MG63 (cell line): ENCODE measurements at regions not wholly inside any gene's neighbourhood (a gene's known extent, or its start where the extent isn't known, plus 50 kb on each side); places are given as distances from the start of the nearest gene placed in this dataset.
"Not testable (repeated sequence)": the region's sequence is repeated elsewhere in the genome, so short reads cannot be mapped to it uniquely, and the experiment has no call there.

Source experiments
- DNase-seq: peaks from one replicate; pipeline ENCODE4 v3.0.0-alpha.2; 2020
- H3K27me3 ChIP-seq: fragments of 250-450 bp; sonication (Bioruptor Pico); 2 replicates; pipeline ENCODE4 v1.5.1; 2020; ENCODE audit warnings: mild to moderate bottlenecking, moderate library complexity
- H3K36me3 ChIP-seq: fragments of 250-450 bp; sonication (Bioruptor Pico); 2 replicates; pipeline ENCODE4 v1.5.1; 2020; ENCODE audit warnings: mild to moderate bottlenecking, moderate library complexity
- H3K4me3 ChIP-seq: fragments of 250-450 bp; sonication (Bioruptor Pico); 2 replicates; pipeline ENCODE4 v1.5.1; 2020; ENCODE audit warnings: mild to moderate bottlenecking, moderate library complexity
- H3K9me3 ChIP-seq: fragments of 250-450 bp; sonication (Bioruptor Pico); 2 replicates; pipeline ENCODE4 v1.5.1; 2020; ENCODE audit warnings: mild to moderate bottlenecking, moderate library complexity

- Histone ChIP-seq H3K9me3 (no peaks in the 10 kb centered on the region), H3K27me3 (no peaks in the 10 kb centered on the region), H3K36me3 (no peaks in the 10 kb centered on the region), H3K4me3 (no peak overlapping the region)
- no peak for DNase-seq
Measured at GRCh38 chr1:220942278-220942677, 63.0 kb downstream of the HLX start.

GRCh38 chr1:220942914-220943313 is 63.7 kb downstream of the HLX start:
- H3K9me3 ChIP-seq, DNase-seq, H3K4me3 ChIP-seq, H3K27me3 ChIP-seq, H3K36me3 ChIP-seq: not testable (repeated sequence)

- Histone ChIP-seq H3K27me3 (no peaks in the 10 kb centered on the region), H3K4me3 (no peak overlapping the region), H3K9me3 (peaks cover 4% of the 10 kb centered on the region; the same call in 1 of the 2 replicates), H3K36me3 (no peaks in the 10 kb centered on the region)
- no peak for DNase-seq
Measured at GRCh38 chr1:220943319-220943996, 64.2 kb downstream of the HLX start.

GRCh38 chr1:220950576-220950975 is 71.3 kb downstream of the HLX start:
- H3K36me3 ChIP-seq: no peaks in the 10 kb centered on the region
- H3K27me3 ChIP-seq: no peaks in the 10 kb centered on the region
- H3K9me3 ChIP-seq: peaks cover 22% of the 10 kb centered on the region
- no peak overlapping the region for H3K4me3 ChIP-seq
- DNase-seq: no peak

- DNase-seq: no peak
- Histone ChIP-seq H3K4me3 (no peak overlapping the region), H3K27me3 (no peaks in the 10 kb centered on the region), H3K36me3 (no peaks in the 10 kb centered on the region), H3K9me3 (peaks cover 18% of the 10 kb centered on the region)
Measured at GRCh38 chr1:220952961-220953643, 73.9 kb downstream of the HLX start.

- no peak for DNase-seq
- H3K27me3 ChIP-seq: no peaks in the 10 kb centered on the region
- H3K9me3 ChIP-seq: peaks cover 18% of the 10 kb centered on the region
- no peaks in the 10 kb centered on the region for H3K36me3 ChIP-seq
- H3K4me3 ChIP-seq: no peak overlapping the region
Measured at GRCh38 chr1:220954321-220955075, 75.3 kb downstream of the HLX start.

GRCh38 chr1:220955116-220955515 is 75.9 kb downstream of the HLX start:
- H3K36me3 ChIP-seq: no peaks in the 10 kb centered on the region
- H3K27me3 ChIP-seq: no peaks in the 10 kb centered on the region
- DNase-seq: no peak
- peaks cover 16% of the 10 kb centered on the region for H3K9me3 ChIP-seq
- no peak overlapping the region for H3K4me3 ChIP-seq

- Histone ChIP-seq H3K27me3 (no peaks in the 10 kb centered on the region), H3K4me3 (no peak overlapping the region), H3K36me3 (no peaks in the 10 kb centered on the region), H3K9me3 (peaks cover 2% of the 10 kb centered on the region; the same call in 1 of the 2 replicates)
- no peak for DNase-seq
Measured at GRCh38 chr1:220956501-220957232, 77.4 kb downstream of the HLX start.

- Histone ChIP-seq H3K9me3 (0 out of 2 replicates have a peak, but pooled peaks cover 2% of the 10 kb centered on the region), H3K36me3 (no peaks in the 10 kb centered on the region), H3K4me3 (no peak overlapping the region), H3K27me3 (no peaks in the 10 kb centered on the region)
- peak; percentile 66 for DNase-seq
Measured at GRCh38 chr1:220957233-220957605, 78.0 kb downstream of the HLX start.

GRCh38 chr1:220958234-220958633 is 79.0 kb downstream of the HLX start:
- H3K9me3 ChIP-seq: no peaks in the 10 kb centered on the region
- no peaks in the 10 kb centered on the region for H3K27me3 ChIP-seq
- no peak for DNase-seq
- no peaks in the 10 kb centered on the region for H3K36me3 ChIP-seq
- no peak overlapping the region for H3K4me3 ChIP-seq

- H3K27me3 ChIP-seq: no peaks in the 10 kb centered on the region
- no peaks in the 10 kb centered on the region for H3K36me3 ChIP-seq
- peak; percentile 67 for DNase-seq
- H3K4me3 ChIP-seq: no peak overlapping the region
- H3K9me3 ChIP-seq: no peaks in the 10 kb centered on the region
Measured at GRCh38 chr1:220962031-220962751, 82.9 kb downstream of the HLX start.

GRCh38 chr1:220966041-220966440 is 86.8 kb downstream of the HLX start:
- no peaks in the 10 kb centered on the region for H3K27me3 ChIP-seq
- no peaks in the 10 kb centered on the region for H3K36me3 ChIP-seq
- H3K4me3 ChIP-seq: no peak overlapping the region
- H3K9me3 ChIP-seq: peaks cover 5% of the 10 kb centered on the region; the same call in 1 of the 2 replicates
- no peak for DNase-seq

- DNase-seq: no peak
- H3K36me3 ChIP-seq: no peaks in the 10 kb centered on the region
- no peak overlapping the region for H3K4me3 ChIP-seq
- H3K27me3 ChIP-seq: no peaks in the 10 kb centered on the region
- peaks cover 5% of the 10 kb centered on the region; the same call in 1 of the 2 replicates for H3K9me3 ChIP-seq
Measured at GRCh38 chr1:220966473-220966872, 87.2 kb downstream of the HLX start.

GRCh38 chr1:220966881-220967611 is 87.8 kb downstream of the HLX start:
- peak; percentile 49 for DNase-seq
- H3K4me3 ChIP-seq: no peak overlapping the region
- H3K36me3 ChIP-seq: no peaks in the 10 kb centered on the region
- peaks cover 5% of the 10 kb centered on the region; the same call in 1 of the 2 replicates for H3K9me3 ChIP-seq
- no peaks in the 10 kb centered on the region for H3K27me3 ChIP-seq

GRCh38 chr1:220967911-220968310 is 88.7 kb downstream of the HLX start:
- DNase-seq: no peak
- no peaks in the 10 kb centered on the region for H3K36me3 ChIP-seq
- H3K27me3 ChIP-seq: no peaks in the 10 kb centered on the region
- H3K9me3 ChIP-seq: peaks cover 5% of the 10 kb centered on the region; the same call in 1 of the 2 replicates
- H3K4me3 ChIP-seq: no peak overlapping the region

- DNase-seq, H3K36me3 ChIP-seq, H3K27me3 ChIP-seq, H3K9me3 ChIP-seq, H3K4me3 ChIP-seq: not testable (repeated sequence)
Measured at GRCh38 chr1:220969281-220969680, 90.0 kb downstream of the HLX start.
